Memory B cell (primary cell): ENCODE measurements at regions not wholly inside any gene's neighbourhood (a gene's known extent, or its start where the extent isn't known, plus 50 kb on each side); places are given as distances from the start of the nearest gene placed in this dataset.
"Not testable (repeated sequence)": the region's sequence is repeated elsewhere in the genome, so short reads cannot be mapped to it uniquely, and the experiment has no call there.

ENCODE experiments used
- ATAC-seq: fragments of 150-1000 bp; cut with Tn5 transposase; 2 replicates; pipeline ENCODE4 v1.10.0; 2021; ENCODE audit warnings: low read depth, mild to moderate bottlenecking, moderate library complexity
- DNase-seq, 2 donors: peaks; one replicate each; pipeline ENCODE4 v3.0.0; 2022; ENCODE audit warnings: low spot score in 2 of 2
- H3K27ac Mint-ChIP-seq: one replicate; pipeline ENCODE4 v1.8.0; 2022; ENCODE audit warnings: mild to moderate bottlenecking, moderate library complexity, mixed read lengths
- H3K27me3 Mint-ChIP-seq: one replicate; pipeline ENCODE4 v1.8.0; 2022; ENCODE audit warnings: mixed read lengths
- H3K36me3 Mint-ChIP-seq: one replicate; pipeline ENCODE4 v1.8.0; 2022; ENCODE audit warnings: mild to moderate bottlenecking, mixed read lengths
- H3K4me1 Mint-ChIP-seq: one replicate; pipeline ENCODE4 v1.8.0; 2022; ENCODE audit warnings: mixed read lengths
- H3K4me3 Mint-ChIP-seq: one replicate; pipeline ENCODE4 v1.8.0; 2022; ENCODE audit warnings: mild to moderate bottlenecking, moderate library complexity, mixed read lengths
- H3K9me3 Mint-ChIP-seq: one replicate; pipeline ENCODE4 v1.8.0; 2022; ENCODE audit warnings: mixed read lengths

GRCh38 chr2:208686665-208687064 lies 280.1 kb downstream of the PTH2R start:
- ATAC-seq (no peak), DNase-seq (no peak)
- H3K27me3 Mint-ChIP-seq: no peaks in the 10 kb centered on the region
- no peak overlapping the region for H3K27ac Mint-ChIP-seq
- H3K9me3 Mint-ChIP-seq: peaks cover 10% of the 10 kb centered on the region
- no peak overlapping the region for H3K4me3 Mint-ChIP-seq
- no peaks in the 10 kb centered on the region for H3K36me3 Mint-ChIP-seq
- H3K4me1 Mint-ChIP-seq: no peaks in the 10 kb centered on the region

DNA sequence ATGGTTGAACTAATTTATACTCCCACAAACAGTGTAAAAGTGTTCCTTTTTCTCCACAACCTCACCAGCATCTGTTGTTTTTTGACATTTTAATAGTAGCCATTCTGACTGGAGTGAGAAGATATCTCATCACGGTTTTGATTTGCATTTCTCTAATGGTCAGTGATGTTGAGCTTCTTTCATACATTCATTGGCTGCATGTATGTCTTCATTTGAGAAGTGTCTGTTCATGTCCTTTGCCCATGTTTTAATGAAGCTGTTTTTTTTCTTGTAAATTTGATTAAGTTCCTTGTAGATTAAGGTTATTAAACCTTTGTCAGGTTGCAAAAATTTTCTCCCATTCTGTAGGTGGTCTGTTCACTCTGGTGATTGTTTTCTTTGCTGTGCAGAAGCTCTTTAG lies 281.1 kb downstream of the PTH2R start:
- ATAC-seq, H3K27ac Mint-ChIP-seq, H3K36me3 Mint-ChIP-seq, H3K4me3 Mint-ChIP-seq, DNase-seq, H3K4me1 Mint-ChIP-seq, H3K27me3 Mint-ChIP-seq: not testable (repeated sequence)
- H3K9me3 Mint-ChIP-seq: peaks cover 10% of the 10 kb centered on the region

GRCh38 chr2:208698114-208698513 lies 291.5 kb downstream of the PTH2R start:
- no peak for ATAC-seq
- no peaks in the 10 kb centered on the region for H3K9me3 Mint-ChIP-seq

GRCh38 chr2:208708486-208708885 lies 301.9 kb downstream of the PTH2R start:
- no peaks in the 10 kb centered on the region for H3K36me3 Mint-ChIP-seq
- no peak overlapping the region for H3K4me3 Mint-ChIP-seq
- no peak overlapping the region for H3K27ac Mint-ChIP-seq

More at GRCh38 chr2:208698114-208698513, 291.5 kb downstream of the PTH2R start:
- H3K4me3 Mint-ChIP-seq: no peak overlapping the region
- no peak overlapping the region for H3K27ac Mint-ChIP-seq
- no peaks in the 10 kb centered on the region for H3K27me3 Mint-ChIP-seq
- H3K36me3 Mint-ChIP-seq: no peaks in the 10 kb centered on the region
- DNase-seq: no peak
- H3K4me1 Mint-ChIP-seq: no peaks in the 10 kb centered on the region

DNA sequence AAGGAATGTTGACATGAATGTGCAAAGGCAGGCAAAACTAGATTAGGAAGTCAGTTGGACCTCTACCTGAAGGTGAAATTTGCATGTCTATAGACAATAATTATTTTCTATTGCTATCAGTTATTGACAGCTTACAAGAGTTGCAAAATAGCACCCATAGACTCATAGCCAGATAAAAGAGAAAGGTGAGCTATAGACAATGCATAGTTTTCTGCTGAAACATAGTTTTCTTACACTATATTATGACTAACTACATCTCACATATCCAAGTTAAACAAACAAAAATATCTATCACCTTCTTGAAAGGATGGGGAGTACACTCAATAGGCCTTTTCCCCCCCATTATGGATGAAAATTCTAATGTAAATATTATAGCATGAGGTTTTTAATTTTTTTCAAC lies 305.0 kb downstream of the PTH2R start:
- H3K36me3 Mint-ChIP-seq: no peaks in the 10 kb centered on the region
- no peaks in the 10 kb centered on the region for H3K9me3 Mint-ChIP-seq
- ATAC-seq (no peak), DNase-seq (no peak)
- H3K4me1 Mint-ChIP-seq: no peaks in the 10 kb centered on the region
- no peak overlapping the region for H3K27ac Mint-ChIP-seq
- H3K27me3 Mint-ChIP-seq: no peaks in the 10 kb centered on the region
- H3K4me3 Mint-ChIP-seq: no peak overlapping the region

More at GRCh38 chr2:208708486-208708885, 301.9 kb downstream of the PTH2R start:
- peaks cover under 1% of the 10 kb centered on the region for H3K9me3 Mint-ChIP-seq
- H3K4me1 Mint-ChIP-seq: no peaks in the 10 kb centered on the region
- no peaks in the 10 kb centered on the region for H3K27me3 Mint-ChIP-seq
- ATAC-seq: no peak
- no peak for DNase-seq

GRCh38 chr2:208713066-208713745 lies 306.6 kb downstream of the PTH2R start:
- no peaks in the 10 kb centered on the region for H3K4me1 Mint-ChIP-seq

DNA sequence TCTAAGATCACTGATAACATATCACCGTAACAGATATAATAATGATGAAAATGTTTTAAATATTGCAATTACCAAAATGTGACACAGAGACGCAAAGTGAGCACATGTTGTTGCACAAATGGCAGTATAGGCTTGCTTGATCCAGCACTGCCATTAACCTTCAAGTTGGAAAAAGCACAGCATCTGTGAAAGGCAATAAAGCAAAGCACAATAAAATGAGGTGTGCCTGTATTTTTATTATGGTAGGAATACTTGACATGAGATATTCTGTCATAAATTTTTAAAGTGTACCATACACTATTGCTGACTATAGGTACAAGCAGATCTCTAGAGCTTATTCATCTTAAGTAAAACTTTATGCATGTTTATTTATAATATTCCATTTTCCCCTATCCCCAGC lies 312.2 kb downstream of the PTH2R start:
- no peak overlapping the region for H3K4me3 Mint-ChIP-seq
- no peaks in the 10 kb centered on the region for H3K4me1 Mint-ChIP-seq
- no peaks in the 10 kb centered on the region for H3K9me3 Mint-ChIP-seq
- H3K27me3 Mint-ChIP-seq: no peaks in the 10 kb centered on the region
- DNase-seq (no peak), ATAC-seq (no peak)
- no peaks in the 10 kb centered on the region for H3K36me3 Mint-ChIP-seq
- H3K27ac Mint-ChIP-seq: no peak overlapping the region

More at GRCh38 chr2:208713066-208713745, 306.6 kb downstream of the PTH2R start:
- Mint-ChIP-seq H3K27ac (no peak overlapping the region), H3K27me3 (no peaks in the 10 kb centered on the region), H3K9me3 (no peaks in the 10 kb centered on the region), H3K4me3 (no peak overlapping the region), H3K36me3 (no peaks in the 10 kb centered on the region)
- no peak for ATAC-seq
- DNase-seq: no peak

DNA sequence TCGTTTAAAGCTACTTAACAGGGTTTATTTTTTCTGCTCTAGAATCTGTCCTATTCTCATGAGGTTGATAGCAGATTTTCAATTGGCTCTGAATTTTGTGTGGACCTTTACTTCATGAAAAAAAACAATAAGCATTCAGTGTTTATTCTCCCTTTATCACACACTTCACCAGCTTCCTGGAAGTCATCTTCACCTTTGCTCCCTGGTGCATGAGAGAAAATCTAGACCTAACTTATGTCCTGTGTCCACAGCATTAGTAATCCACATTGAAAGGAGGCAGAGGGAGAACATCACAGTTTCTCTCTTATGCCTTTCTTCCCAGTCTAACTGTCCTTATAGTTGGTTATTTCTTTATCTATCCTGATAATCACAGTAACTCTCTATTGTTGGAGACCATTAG lies 316.1 kb downstream of the PTH2R start:
- no peaks in the 10 kb centered on the region for H3K9me3 Mint-ChIP-seq
- no peak overlapping the region for H3K27ac Mint-ChIP-seq
- no peak for DNase-seq
- H3K27me3 Mint-ChIP-seq: no peaks in the 10 kb centered on the region
- H3K36me3 Mint-ChIP-seq: no peaks in the 10 kb centered on the region
- ATAC-seq: no peak
- H3K4me3 Mint-ChIP-seq: no peak overlapping the region
- no peaks in the 10 kb centered on the region for H3K4me1 Mint-ChIP-seq

DNA sequence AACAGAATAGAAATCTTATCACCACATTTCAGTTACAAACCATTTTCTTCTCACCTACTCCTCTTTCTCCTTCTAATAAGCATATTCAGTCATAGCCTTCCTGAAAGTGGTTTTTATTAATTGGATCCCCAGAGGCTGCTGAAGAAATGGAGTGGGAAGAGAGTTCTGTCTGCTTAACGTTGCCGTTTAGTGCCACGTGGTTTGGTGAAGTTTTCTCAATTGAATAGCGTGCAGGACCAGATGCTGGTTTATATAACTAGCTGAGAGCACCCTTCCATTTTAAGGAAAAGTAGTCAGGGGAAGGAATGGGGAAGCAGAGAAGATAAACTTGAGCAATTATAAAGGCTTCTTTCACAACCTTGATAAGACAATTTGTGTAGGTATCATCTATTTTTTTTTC lies 318.7 kb downstream of the PTH2R start:
- H3K4me3 Mint-ChIP-seq: no peak overlapping the region

GRCh38 chr2:208726242-208726641 lies 319.6 kb downstream of the PTH2R start:
- Mint-ChIP-seq H3K27me3 (no peaks in the 10 kb centered on the region), H3K27ac (no peak overlapping the region), H3K4me1 (no peaks in the 10 kb centered on the region), H3K36me3 (no peaks in the 10 kb centered on the region), H3K4me3 (no peak overlapping the region), H3K9me3 (no peaks in the 10 kb centered on the region)
- ATAC-seq (no peak), DNase-seq (no peak)

More for the DNA sequence above, 318.7 kb downstream of the PTH2R start:
- H3K4me1 Mint-ChIP-seq: no peaks in the 10 kb centered on the region
- H3K27me3 Mint-ChIP-seq: no peaks in the 10 kb centered on the region
- DNase-seq (no peak), ATAC-seq (no peak)
- H3K36me3 Mint-ChIP-seq: no peaks in the 10 kb centered on the region
- no peak overlapping the region for H3K27ac Mint-ChIP-seq
- H3K9me3 Mint-ChIP-seq: no peaks in the 10 kb centered on the region

GRCh38 chr2:208751663-208752415 lies 345.2 kb downstream of the PTH2R start:
- not testable (repeated sequence) for H3K9me3 Mint-ChIP-seq, H3K4me3 Mint-ChIP-seq, H3K4me1 Mint-ChIP-seq, ATAC-seq, DNase-seq, H3K36me3 Mint-ChIP-seq, H3K27ac Mint-ChIP-seq, H3K27me3 Mint-ChIP-seq

DNA sequence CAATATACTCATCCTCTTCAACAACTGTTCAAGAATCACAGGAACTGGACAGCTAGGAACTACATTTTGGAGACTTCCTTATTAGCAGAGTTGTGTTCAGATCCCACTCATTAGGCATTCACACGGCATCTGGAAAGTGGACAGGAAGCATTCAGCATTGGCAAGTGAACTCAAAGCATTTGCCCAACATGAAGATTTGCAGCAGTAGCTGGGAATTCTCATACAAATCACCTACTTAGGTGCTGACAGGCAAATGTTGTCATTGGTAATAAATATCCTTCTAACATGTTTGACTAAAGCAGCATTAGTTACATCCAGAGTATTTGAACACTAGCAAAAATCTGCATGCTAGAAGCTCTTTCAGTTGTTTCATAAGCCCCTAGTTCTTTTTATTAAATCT lies 350.8 kb downstream of the PTH2R start:
- ATAC-seq (no peak), DNase-seq (no peak)
- Mint-ChIP-seq H3K4me3 (no peak overlapping the region), H3K27me3 (no peaks in the 10 kb centered on the region), H3K36me3 (peaks cover 1% of the 10 kb centered on the region), H3K9me3 (peaks cover 12% of the 10 kb centered on the region), H3K4me1 (no peaks in the 10 kb centered on the region), H3K27ac (no peak overlapping the region)

DNA sequence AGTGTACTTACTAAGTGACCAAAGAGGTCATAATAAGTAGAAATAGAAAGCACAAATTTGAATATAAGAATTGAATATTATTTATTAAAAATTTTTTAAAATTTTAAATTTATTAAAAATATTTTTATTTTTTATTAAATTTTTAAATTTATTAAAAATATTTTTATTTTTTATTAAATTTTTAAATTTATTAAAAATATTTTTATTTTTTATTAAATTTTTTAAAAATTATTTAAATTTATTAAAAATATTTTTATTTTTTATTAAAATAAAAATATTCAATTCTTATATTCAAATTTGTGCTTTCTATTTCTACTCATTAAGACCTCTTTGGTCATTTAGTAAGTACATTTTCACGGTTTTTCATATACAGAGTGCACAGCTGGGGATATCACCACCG lies 366.5 kb downstream of the PTH2R start:
- not testable (repeated sequence) for H3K4me3 Mint-ChIP-seq, H3K9me3 Mint-ChIP-seq, DNase-seq, H3K27ac Mint-ChIP-seq, ATAC-seq, H3K27me3 Mint-ChIP-seq, H3K36me3 Mint-ChIP-seq, H3K4me1 Mint-ChIP-seq

- DNase-seq (no peak), ATAC-seq (no peak)
- H3K9me3 Mint-ChIP-seq: peaks cover 2% of the 10 kb centered on the region
- no peaks in the 10 kb centered on the region for H3K27me3 Mint-ChIP-seq
- no peaks in the 10 kb centered on the region for H3K36me3 Mint-ChIP-seq
- H3K4me3 Mint-ChIP-seq: no peak overlapping the region
- no peak overlapping the region for H3K27ac Mint-ChIP-seq
- no peaks in the 10 kb centered on the region for H3K4me1 Mint-ChIP-seq
These were observed 374.6 kb downstream of the PTH2R start for GRCh38 chr2:208781166-208781565.

GRCh38 chr2:208782097-208782496 lies 375.5 kb downstream of the PTH2R start:
- H3K36me3 Mint-ChIP-seq: no peaks in the 10 kb centered on the region
- no peak overlapping the region for H3K4me3 Mint-ChIP-seq
- no peaks in the 10 kb centered on the region for H3K4me1 Mint-ChIP-seq
- no peaks in the 10 kb centered on the region for H3K27me3 Mint-ChIP-seq
- H3K27ac Mint-ChIP-seq: no peak overlapping the region
- no peak for ATAC-seq
- DNase-seq: no peak
- peaks cover under 1% of the 10 kb centered on the region for H3K9me3 Mint-ChIP-seq
